GM18507 (cell line): ENCODE measurements at regions not wholly inside any gene's neighbourhood (a gene's known extent, or its start where the extent isn't known, plus 50 kb on each side); places are given as distances from the start of the nearest gene placed in this dataset.

Experiments
- DNase-seq: peaks from one replicate; pipeline ENCODE4 v3.0.0; 2011; ENCODE audit warnings: low read depth; ENCODE audit not compliant: insufficient read length; ENCODE audit errors: extremely low spot score
- FAIRE-seq: peaks from 2 replicates; lab custom pipeline; 2011; peaks lifted over from hg19 to GRCh38; lab: Jason Lieb, UNC

GRCh38 chr4:183842129-183842528, 63.0 kb upstream of the STOX2 start:
- DNase-seq (no peak), FAIRE-seq (no peak)

GRCh38 chr4:183843248-183843671, 61.8 kb upstream of the STOX2 start:
- FAIRE-seq (no peak), DNase-seq (no peak)

GRCh38 chr4:183846951-183847350, 58.2 kb upstream of the STOX2 start:
- no peak for DNase-seq
- FAIRE-seq = no peak

GRCh38 chr4:183848805-183849204, 56.3 kb upstream of the STOX2 start:
- FAIRE-seq (no peak), DNase-seq (no peak)

- FAIRE-seq (no peak), DNase-seq (no peak)
These were observed 52.1 kb upstream of the STOX2 start for GRCh38 chr4:183852910-183853547.

GRCh38 chr4:183853548-183853940, 51.6 kb upstream of the STOX2 start:
- no peak for FAIRE-seq
- DNase-seq = no peak
